Neural cell (in vitro differentiated cells): ENCODE measurements at regions not wholly inside any gene's neighbourhood (a gene's known extent, or its start where the extent isn't known, plus 50 kb on each side); places are given as distances from the start of the nearest gene placed in this dataset.

Experiments used
- H2AFZ ChIP-seq: fragments of 200-600, 300-800 bp; sonication (generic), shearing (Covaris generic); 2 replicates; pipeline ENCODE4 v1.6.0; 2014; ENCODE audit warnings: low read depth, mild to moderate bottlenecking, antibody characterized with exemption, low read length, moderate library complexity
- H3F3A ChIP-seq: fragments of 200-600 bp; shearing (Covaris generic); 2 replicates; pipeline ENCODE4 v1.6.1; 2016; ENCODE audit warnings: mild to moderate bottlenecking, moderate library complexity, mixed read lengths, antibody characterized with exemption, low read length; ENCODE audit not compliant: insufficient read depth, poor library complexity, severe bottlenecking
- H3K27ac ChIP-seq: fragments of 200-600, 300-800 bp; sonication (generic), shearing (Covaris generic); 2 replicates; pipeline ENCODE4 v1.5.1; 2014; ENCODE audit warnings: mild to moderate bottlenecking, low read length, moderate library complexity
- H3K27me3 ChIP-seq: fragments of 300-800, 200-600 bp; sonication (generic), shearing (Covaris generic); 2 replicates; pipeline ENCODE4 v1.6.0; 2014; ENCODE audit warnings: mild to moderate bottlenecking, low read depth, low read length, moderate library complexity; ENCODE audit not compliant: insufficient read depth
- H3K36me3 ChIP-seq: fragments of 300-800, 200-600 bp; sonication (generic), shearing (Covaris generic); 2 replicates; pipeline ENCODE4 v1.5.1; 2014; ENCODE audit warnings: mild to moderate bottlenecking, antibody characterized with exemption, low read length, moderate library complexity; ENCODE audit not compliant: insufficient read depth
- H3K4me2 ChIP-seq: fragments of 300-800, 200-600 bp; sonication (generic), shearing (Covaris generic); 2 replicates; pipeline ENCODE4 v1.6.0; 2014; ENCODE audit warnings: mild to moderate bottlenecking, low read length
- H3K4me3 ChIP-seq: fragments of 300-800, 200-600 bp; sonication (generic), shearing (Covaris generic); 2 replicates; pipeline ENCODE4 v1.5.1; 2014; ENCODE audit warnings: mild to moderate bottlenecking, low read length, moderate library complexity
- H3K79me2 ChIP-seq: fragments of 200-600 bp; shearing (Covaris generic); replicated peaks from 2 replicates; pipeline ENCODE4 v1.6.0; 2014; ENCODE audit warnings: mild to moderate bottlenecking, low read length, moderate library complexity; ENCODE audit not compliant: insufficient read depth
- H3K9ac ChIP-seq: fragments of 300-800, 200-600 bp; sonication (generic), shearing (Covaris generic); 2 replicates; pipeline ENCODE4 v1.6.1; 2016; ENCODE audit warnings: mild to moderate bottlenecking, low read length, mixed read lengths
- H3K9me2 ChIP-seq: fragments of 200-600 bp; shearing (Covaris generic); 2 replicates; pipeline ENCODE4 v1.6.1; 2016; ENCODE audit warnings: mild to moderate bottlenecking, low read length, mixed read lengths; ENCODE audit not compliant: insufficient read depth
- H3K9me3 ChIP-seq: fragments of 200-600, 300-800 bp; sonication (generic), shearing (Covaris generic); 2 replicates; pipeline ENCODE4 v1.6.1; 2016; ENCODE audit warnings: mild to moderate bottlenecking, mixed run types, low read length, moderate library complexity, mixed read lengths
- H4K20me1 ChIP-seq: fragments of 200-600 bp; shearing (Covaris generic); 2 replicates; pipeline ENCODE4 v1.6.1; 2016; ENCODE audit warnings: mild to moderate bottlenecking, mixed run types; ENCODE audit not compliant: insufficient read depth
- EP300 ChIP-seq: fragments of 450-650 bp; conservative IDR thresholded peaks from 2 replicates; pipeline ENCODE4 v1.6.1; 2014; ENCODE audit warnings: antibody characterized with exemption, mild to moderate bottlenecking, moderate library complexity; ENCODE audit not compliant: poor library complexity, severe bottlenecking
- EZH2 ChIP-seq: fragments of 200-600, 300-800 bp; shearing (Covaris generic), sonication (generic); IDR thresholded peaks from 2 replicates; pipeline ENCODE4 v1.6.1; 2014; ENCODE audit warnings: antibody characterized with exemption, low read length, borderline replicate concordance, mild to moderate bottlenecking; ENCODE audit not compliant: insufficient read depth, poor library complexity, severe bottlenecking
- MXI1 ChIP-seq: fragments of 450-650 bp; conservative IDR thresholded peaks from 2 replicates; pipeline ENCODE4 v1.6.1; 2014; ENCODE audit warnings: antibody characterized with exemption, mild to moderate bottlenecking; ENCODE audit not compliant: poor library complexity, severe bottlenecking
- POLR2AphosphoS5 ChIP-seq: IDR thresholded peaks from 2 replicates; pipeline ENCODE4 v1.6.1; 2012
- RAD21 ChIP-seq: fragments of 450-650 bp; conservative IDR thresholded peaks from 2 replicates; pipeline ENCODE4 v1.6.1; 2014; ENCODE audit warnings: antibody characterized with exemption, mild to moderate bottlenecking, moderate library complexity
- REST ChIP-seq: IDR thresholded peaks from 2 replicates; pipeline ENCODE4 v1.6.1; 2012; ENCODE audit warnings: borderline replicate concordance
- SMC3 ChIP-seq: fragments of 450-650 bp; conservative IDR thresholded peaks from 2 replicates; pipeline ENCODE4 v1.6.1; 2014; ENCODE audit warnings: antibody characterized with exemption, mild to moderate bottlenecking, moderate library complexity; ENCODE audit not compliant: poor library complexity
- TAF1 ChIP-seq: IDR thresholded peaks from 2 replicates; pipeline ENCODE4 v1.6.1; 2012; ENCODE audit warnings: low read depth
- TF ChIP-seq, protein P1 (sequence below): fragments of 450-650 bp; IDR thresholded peaks from 2 replicates; pipeline ENCODE4 v1.5.1; 2014; ENCODE audit warnings: antibody characterized with exemption, mild to moderate bottlenecking, moderate library complexity; ENCODE audit not compliant: poor library complexity, severe bottlenecking

DNA sequence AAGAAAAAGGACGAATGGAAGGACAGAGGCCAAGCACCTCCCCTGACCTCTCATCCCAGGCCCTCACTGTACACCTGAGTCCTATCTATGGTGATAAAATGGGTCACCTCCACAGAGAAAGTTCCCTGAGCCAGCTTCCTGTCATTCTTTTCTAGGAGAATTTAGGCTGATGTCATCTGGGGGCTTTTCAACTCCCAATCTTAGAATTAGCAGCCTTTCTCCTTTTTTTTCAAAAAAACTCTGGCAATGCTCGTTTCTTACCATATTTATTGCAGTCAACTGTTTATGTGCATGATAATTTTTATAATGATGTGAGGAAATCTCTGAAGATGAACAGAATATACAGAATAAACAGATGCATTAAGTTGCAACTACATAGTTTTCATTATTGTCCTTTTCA lies 177.6 kb downstream of the SNAPC1 start:
- no peak overlapping the region for H3K27ac ChIP-seq
- TF ChIP-seq TAF1, result no peak
- no peak for TF ChIP-seq EP300
- no peak for TF ChIP-seq RAD21
- TF ChIP-seq MXI1, result no peak
- TF ChIP-seq, protein P1, sequence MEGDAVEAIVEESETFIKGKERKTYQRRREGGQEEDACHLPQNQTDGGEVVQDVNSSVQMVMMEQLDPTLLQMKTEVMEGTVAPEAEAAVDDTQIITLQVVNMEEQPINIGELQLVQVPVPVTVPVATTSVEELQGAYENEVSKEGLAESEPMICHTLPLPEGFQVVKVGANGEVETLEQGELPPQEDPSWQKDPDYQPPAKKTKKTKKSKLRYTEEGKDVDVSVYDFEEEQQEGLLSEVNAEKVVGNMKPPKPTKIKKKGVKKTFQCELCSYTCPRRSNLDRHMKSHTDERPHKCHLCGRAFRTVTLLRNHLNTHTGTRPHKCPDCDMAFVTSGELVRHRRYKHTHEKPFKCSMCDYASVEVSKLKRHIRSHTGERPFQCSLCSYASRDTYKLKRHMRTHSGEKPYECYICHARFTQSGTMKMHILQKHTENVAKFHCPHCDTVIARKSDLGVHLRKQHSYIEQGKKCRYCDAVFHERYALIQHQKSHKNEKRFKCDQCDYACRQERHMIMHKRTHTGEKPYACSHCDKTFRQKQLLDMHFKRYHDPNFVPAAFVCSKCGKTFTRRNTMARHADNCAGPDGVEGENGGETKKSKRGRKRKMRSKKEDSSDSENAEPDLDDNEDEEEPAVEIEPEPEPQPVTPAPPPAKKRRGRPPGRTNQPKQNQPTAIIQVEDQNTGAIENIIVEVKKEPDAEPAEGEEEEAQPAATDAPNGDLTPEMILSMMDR, result no peak
- TF ChIP-seq SMC3, result no peak
- TF ChIP-seq REST, result no peak
- TF ChIP-seq EZH2, result no peak
- TF ChIP-seq POLR2AphosphoS5, result no peak
- no peak overlapping the region for H3K9ac ChIP-seq
- no peaks in the 10 kb centered on the region for H3K79me2 ChIP-seq
- no peaks in the 10 kb centered on the region for H3K9me3 ChIP-seq
- no peak overlapping the region for H3K4me3 ChIP-seq
- H3K9me2 ChIP-seq, result no peaks in the 10 kb centered on the region
- no peak overlapping the region for H2AFZ ChIP-seq
- no peaks in the 10 kb centered on the region for H3F3A ChIP-seq
- H3K27me3 ChIP-seq, result no peaks in the 10 kb centered on the region
- no peaks in the 10 kb centered on the region for H4K20me1 ChIP-seq
- no peak overlapping the region for H3K4me2 ChIP-seq
- no peaks in the 10 kb centered on the region for H3K36me3 ChIP-seq

- H3K27me3 ChIP-seq, result no peaks in the 10 kb centered on the region
- H3K9ac ChIP-seq, result peak overlapping the region; percentile 20
- H3K36me3 ChIP-seq, result no peaks in the 10 kb centered on the region
- H3K4me3 ChIP-seq, result no peak overlapping the region
- TF ChIP-seq EP300, result no peak
- TF ChIP-seq REST, result peak; percentile 36
- TF ChIP-seq SMC3, result no peak
- no peak overlapping the region for H2AFZ ChIP-seq
- H3F3A ChIP-seq, result no peaks in the 10 kb centered on the region
- H3K9me2 ChIP-seq, result no peaks in the 10 kb centered on the region
- no peaks in the 10 kb centered on the region for H4K20me1 ChIP-seq
- H3K79me2 ChIP-seq, result no peaks in the 10 kb centered on the region
- H3K27ac ChIP-seq, result no peak overlapping the region
- no peak overlapping the region for H3K4me2 ChIP-seq
- no peaks in the 10 kb centered on the region for H3K9me3 ChIP-seq
Observed at GRCh38 chr14:61940666-61941420, 178.6 kb downstream of the SNAPC1 start.
